ENCODE measurements at regions not wholly inside any gene's neighbourhood (a gene's known extent, or its start where the extent isn't known, plus 50 kb on each side); places are given as distances from the start of the nearest gene placed in this dataset.

DNA sequence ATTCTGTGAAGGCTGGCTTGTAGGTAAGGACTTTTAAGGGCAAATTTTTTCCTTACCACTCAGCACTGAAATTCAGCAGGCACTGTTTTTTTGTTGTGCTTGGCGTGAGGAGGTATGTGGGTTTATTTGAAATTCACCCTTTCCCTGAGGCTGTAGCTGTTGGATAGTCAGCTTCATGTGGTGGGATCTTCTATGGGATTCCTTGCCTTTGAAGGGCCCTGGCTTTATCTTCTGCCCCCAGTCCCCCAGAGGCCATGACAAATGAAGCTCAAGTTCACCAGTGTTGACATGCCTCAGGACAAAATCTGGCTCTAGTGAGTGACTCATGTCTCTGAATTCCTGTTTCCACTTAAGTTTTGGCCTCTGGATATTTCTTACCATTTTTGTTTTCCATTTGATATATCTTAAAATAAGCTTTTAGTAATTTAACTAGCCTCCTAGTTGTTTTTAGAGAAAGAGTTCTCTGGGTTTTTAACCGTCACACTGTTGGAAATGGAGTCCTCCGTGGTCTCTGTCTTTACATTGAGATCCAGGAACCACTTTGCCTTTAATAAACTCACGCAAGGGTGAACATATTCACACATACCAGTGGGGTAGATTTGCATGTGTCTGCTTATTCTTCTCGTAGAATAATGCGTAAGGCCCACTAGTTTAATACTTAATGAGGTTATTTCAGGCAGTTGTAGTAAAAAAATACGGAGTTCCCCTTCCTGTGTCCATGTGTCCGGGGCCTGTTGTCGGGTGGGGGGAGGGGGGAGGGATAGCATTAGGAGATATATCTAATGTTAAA, 211.1 kb upstream of the FAM98A start:
- BruUV-seq (replicated peaks) = no TSS peak
- TF ChIP-seq, protein P1, sequence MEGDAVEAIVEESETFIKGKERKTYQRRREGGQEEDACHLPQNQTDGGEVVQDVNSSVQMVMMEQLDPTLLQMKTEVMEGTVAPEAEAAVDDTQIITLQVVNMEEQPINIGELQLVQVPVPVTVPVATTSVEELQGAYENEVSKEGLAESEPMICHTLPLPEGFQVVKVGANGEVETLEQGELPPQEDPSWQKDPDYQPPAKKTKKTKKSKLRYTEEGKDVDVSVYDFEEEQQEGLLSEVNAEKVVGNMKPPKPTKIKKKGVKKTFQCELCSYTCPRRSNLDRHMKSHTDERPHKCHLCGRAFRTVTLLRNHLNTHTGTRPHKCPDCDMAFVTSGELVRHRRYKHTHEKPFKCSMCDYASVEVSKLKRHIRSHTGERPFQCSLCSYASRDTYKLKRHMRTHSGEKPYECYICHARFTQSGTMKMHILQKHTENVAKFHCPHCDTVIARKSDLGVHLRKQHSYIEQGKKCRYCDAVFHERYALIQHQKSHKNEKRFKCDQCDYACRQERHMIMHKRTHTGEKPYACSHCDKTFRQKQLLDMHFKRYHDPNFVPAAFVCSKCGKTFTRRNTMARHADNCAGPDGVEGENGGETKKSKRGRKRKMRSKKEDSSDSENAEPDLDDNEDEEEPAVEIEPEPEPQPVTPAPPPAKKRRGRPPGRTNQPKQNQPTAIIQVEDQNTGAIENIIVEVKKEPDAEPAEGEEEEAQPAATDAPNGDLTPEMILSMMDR (IDR thresholded peaks at IDR 0.05; ENCODE audit: unreplicated experiment) = no peak
- peaks cover 10% of the 10 kb centered on the region for H3K9me3 Mint-ChIP-seq (ENCODE audit: low read depth, unreplicated experiment)
- H3K4me3 Mint-ChIP-seq (ENCODE audit: low read depth, unreplicated experiment) = no peak overlapping the region
- H3K27me3 Mint-ChIP-seq (ENCODE audit: unreplicated experiment) = no peaks in the 10 kb centered on the region
- CTCF ChIA-PET = interaction anchor here (0.7 kb wide), 1 partner anchor 22 kb away, joined by 3 read pairs; no protein-coding TSS in a partner anchor
- intact Hi-C loops (cut with micrococcal nuclease; ENCODE audit: unreplicated experiment) = no loop called here
- no peaks in the 10 kb centered on the region for H3K36me3 Mint-ChIP-seq (ENCODE audit: insufficient read depth, unreplicated experiment)
- DNase-seq = no peak
- no peak overlapping the region for H3K27ac Mint-ChIP-seq (ENCODE audit: unreplicated experiment)
- no peaks in the 10 kb centered on the region for H3K4me1 Mint-ChIP-seq (ENCODE audit: low read depth, unreplicated experiment)

DNA sequence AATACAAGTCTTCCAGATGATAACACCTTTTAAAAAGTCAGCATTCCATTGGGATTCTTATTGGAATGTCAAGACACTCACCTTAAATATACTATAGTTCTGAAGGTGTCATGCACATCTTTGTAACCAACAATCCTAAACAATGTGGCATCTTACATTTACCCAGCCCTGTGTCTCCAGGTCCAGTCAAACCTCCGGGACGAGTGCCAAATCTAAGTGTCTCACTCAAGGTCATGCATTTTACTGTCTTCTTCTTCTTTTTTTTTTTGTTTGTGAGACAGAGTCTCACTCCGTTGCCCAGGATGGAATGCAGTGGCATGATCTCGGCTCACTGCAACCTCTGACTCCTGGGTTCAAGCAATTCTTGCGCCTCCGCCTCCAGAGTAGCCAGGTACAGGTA, 206.9 kb upstream of the FAM98A start:
- Mint-ChIP-seq H3K4me3 (ENCODE audit: low read depth, unreplicated experiment) (no peak overlapping the region), H3K27me3 (ENCODE audit: unreplicated experiment) (no peaks in the 10 kb centered on the region), H3K36me3 (ENCODE audit: insufficient read depth, unreplicated experiment) (no peaks in the 10 kb centered on the region), H3K9me3 (ENCODE audit: low read depth, unreplicated experiment) (no peaks in the 10 kb centered on the region), H3K27ac (ENCODE audit: unreplicated experiment) (no peak overlapping the region), H3K4me1 (ENCODE audit: low read depth, unreplicated experiment) (no peaks in the 10 kb centered on the region)
- intact Hi-C loops (cut with micrococcal nuclease; ENCODE audit: unreplicated experiment) = no loop called here
- no TSS peak for BruUV-seq (replicated peaks)
- no peak for DNase-seq
- CTCF ChIA-PET = no interaction called here
- TF ChIP-seq, protein P1 (IDR thresholded peaks at IDR 0.05; ENCODE audit: unreplicated experiment) = no peak

DNA sequence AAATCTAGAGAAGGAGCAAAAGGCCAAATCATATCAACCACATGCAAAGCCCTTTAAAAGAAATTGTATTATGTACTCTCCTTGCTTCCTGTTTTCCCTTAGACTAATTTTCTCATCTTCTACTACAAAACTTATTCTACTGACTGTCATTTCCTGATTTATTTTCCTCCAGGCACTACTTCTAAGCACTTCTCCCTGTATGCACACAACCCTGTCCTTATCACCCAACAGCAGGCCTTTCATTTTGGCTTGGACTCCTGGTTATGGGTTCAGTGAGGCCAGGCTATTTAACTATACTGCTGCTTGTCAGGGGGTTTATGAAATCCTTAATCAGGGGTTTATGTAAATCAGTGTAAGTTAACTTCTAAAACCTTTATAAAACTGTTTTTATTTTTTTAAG, 205.1 kb upstream of the FAM98A start:
- H3K4me1 Mint-ChIP-seq (ENCODE audit: low read depth, unreplicated experiment) = no peaks in the 10 kb centered on the region
- DNase-seq = no peak
- TF ChIP-seq, protein P1 (IDR thresholded peaks at IDR 0.05; ENCODE audit: unreplicated experiment) = no peak
- intact Hi-C loops (cut with micrococcal nuclease; ENCODE audit: unreplicated experiment) = no loop called here
- H3K4me3 Mint-ChIP-seq (ENCODE audit: low read depth, unreplicated experiment) = no peak overlapping the region
- no peaks in the 10 kb centered on the region for H3K36me3 Mint-ChIP-seq (ENCODE audit: insufficient read depth, unreplicated experiment)
- CTCF ChIA-PET = no interaction called here
- no peak overlapping the region for H3K27ac Mint-ChIP-seq (ENCODE audit: unreplicated experiment)
- H3K27me3 Mint-ChIP-seq (ENCODE audit: unreplicated experiment) = no peaks in the 10 kb centered on the region
- H3K9me3 Mint-ChIP-seq (ENCODE audit: low read depth, unreplicated experiment) = peaks cover 3% of the 10 kb centered on the region
- BruUV-seq (replicated peaks) = no TSS peak

DNA sequence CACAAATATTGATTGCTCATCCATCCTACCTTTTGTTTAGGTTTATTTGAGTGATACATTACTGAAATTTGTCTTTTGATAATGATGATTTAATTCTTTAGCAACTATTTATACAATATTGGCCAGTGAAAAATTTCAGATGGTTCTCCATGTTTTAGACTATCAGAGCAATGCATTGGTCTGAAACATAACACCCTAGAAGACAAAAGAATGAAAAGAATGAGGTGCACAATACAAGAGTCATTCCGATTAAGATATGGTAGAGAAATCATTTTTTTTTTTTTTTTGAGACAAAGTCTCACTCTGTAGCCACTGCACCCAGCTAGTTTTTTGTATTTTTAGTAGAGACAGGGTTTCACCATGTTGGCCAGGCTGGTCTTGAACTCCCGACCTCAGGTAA, 197.4 kb upstream of the FAM98A start:
- H3K4me3 Mint-ChIP-seq (ENCODE audit: low read depth, unreplicated experiment) = no peak overlapping the region
- no peak overlapping the region for H3K27ac Mint-ChIP-seq (ENCODE audit: unreplicated experiment)
- H3K27me3 Mint-ChIP-seq (ENCODE audit: unreplicated experiment) = no peaks in the 10 kb centered on the region
- TF ChIP-seq, protein P1 (IDR thresholded peaks at IDR 0.05; ENCODE audit: unreplicated experiment) = no peak
- H3K36me3 Mint-ChIP-seq (ENCODE audit: insufficient read depth, unreplicated experiment) = no peaks in the 10 kb centered on the region
- BruUV-seq (replicated peaks) = no TSS peak
- H3K9me3 Mint-ChIP-seq (ENCODE audit: low read depth, unreplicated experiment) = peaks cover 12% of the 10 kb centered on the region
- no peak for DNase-seq
- CTCF ChIA-PET = no interaction called here
- intact Hi-C loops (cut with micrococcal nuclease; ENCODE audit: unreplicated experiment) = no loop called here
- H3K4me1 Mint-ChIP-seq (ENCODE audit: low read depth, unreplicated experiment) = no peaks in the 10 kb centered on the region
